ENCODE measurements at regions not wholly inside any gene's neighbourhood (a gene's known extent, or its start where the extent isn't known, plus 50 kb on each side); places are given as distances from the start of the nearest gene placed in this dataset.

GRCh38 chr6:167487749-167488664 is 163.1 kb downstream of the TTLL2 start:
- TF ChIP-seq, protein P1, sequence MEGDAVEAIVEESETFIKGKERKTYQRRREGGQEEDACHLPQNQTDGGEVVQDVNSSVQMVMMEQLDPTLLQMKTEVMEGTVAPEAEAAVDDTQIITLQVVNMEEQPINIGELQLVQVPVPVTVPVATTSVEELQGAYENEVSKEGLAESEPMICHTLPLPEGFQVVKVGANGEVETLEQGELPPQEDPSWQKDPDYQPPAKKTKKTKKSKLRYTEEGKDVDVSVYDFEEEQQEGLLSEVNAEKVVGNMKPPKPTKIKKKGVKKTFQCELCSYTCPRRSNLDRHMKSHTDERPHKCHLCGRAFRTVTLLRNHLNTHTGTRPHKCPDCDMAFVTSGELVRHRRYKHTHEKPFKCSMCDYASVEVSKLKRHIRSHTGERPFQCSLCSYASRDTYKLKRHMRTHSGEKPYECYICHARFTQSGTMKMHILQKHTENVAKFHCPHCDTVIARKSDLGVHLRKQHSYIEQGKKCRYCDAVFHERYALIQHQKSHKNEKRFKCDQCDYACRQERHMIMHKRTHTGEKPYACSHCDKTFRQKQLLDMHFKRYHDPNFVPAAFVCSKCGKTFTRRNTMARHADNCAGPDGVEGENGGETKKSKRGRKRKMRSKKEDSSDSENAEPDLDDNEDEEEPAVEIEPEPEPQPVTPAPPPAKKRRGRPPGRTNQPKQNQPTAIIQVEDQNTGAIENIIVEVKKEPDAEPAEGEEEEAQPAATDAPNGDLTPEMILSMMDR (IDR thresholded peaks at IDR 0.05): no peak
- TF ChIP-seq EP300 (IDR thresholded peaks at IDR 0.05) (no peak), POLR2AphosphoS5 (IDR thresholded peaks at IDR 0.05) (no peak), POLR2A (IDR thresholded peaks at IDR 0.05) (no peak)
